ENCODE measurements at regions not wholly inside any gene's neighbourhood (a gene's known extent, or its start where the extent isn't known, plus 50 kb on each side); places are given as distances from the start of the nearest gene placed in this dataset.
A peak's percentile ranks its signal among the peaks of the same experiment; 100 is the strongest.

- no peak overlapping the region for H3K4me3 ChIP-seq (ENCODE audit: low read depth in 1 of 3, low read length in 3 of 3)
- 95% methylated on average over 6 of the region's 6 CpGs for WGBS
- H3K27ac ChIP-seq (ENCODE audit: low read depth in 1 of 2, low read length in 2 of 2), result no peak overlapping the region
- H3K36me3 ChIP-seq (ENCODE audit: control insufficient read depth in 4 of 4, insufficient read depth in 3 of 4, low read depth in 1 of 4, low read length in 3 of 4), result no peaks in the 10 kb centered on the region
- no peak overlapping the region for H3K9ac ChIP-seq (ENCODE audit: low read depth in 1 of 2, low read length in 2 of 2)
- DNase-seq (ENCODE audit: low spot score), result no peak
- TF ChIP-seq RXRA (IDR thresholded peaks at IDR 0.05) (no peak), TAF1 (conservative IDR thresholded peaks at IDR 0.05) (no peak), CTCF (IDR thresholded peaks at IDR 0.05; ENCODE audit: low read depth, low read length, missing input control) (no peak), EGR1 (IDR thresholded peaks at IDR 0.05; ENCODE audit: low read depth in 2 of 2) (no peak), FOXA2 (IDR thresholded peaks at IDR 0.05) (no peak), ATF3 (IDR thresholded peaks at IDR 0.05) (no peak), GABPA (IDR thresholded peaks at IDR 0.05 in 1 of 2, conservative IDR thresholded peaks at IDR 0.05 in 1 of 2) (no peak), RAD21 (IDR thresholded peaks at IDR 0.05) (no peak)
- no peaks in the 10 kb centered on the region for H3K27me3 ChIP-seq (ENCODE audit: control insufficient read depth in 4 of 4, insufficient read depth in 4 of 4, low read length in 3 of 4)
- peaks cover 0 to 11% (median 3%) of the 10 kb centered on the region in 4 donors for H3K4me1 ChIP-seq (ENCODE audit: control insufficient read depth in 4 of 4, insufficient read depth in 4 of 4, low read length in 3 of 4)
- no peaks in the 10 kb centered on the region for H3K9me3 ChIP-seq (ENCODE audit: control insufficient read depth in 4 of 4, low read length in 3 of 4)
Observed at GRCh38 chr13:90307136-90307535, 1040.4 kb upstream of the MIR17HG start.

GRCh38 chr13:90308249-90308648 is 1039.2 kb upstream of the MIR17HG start:
- no peak for DNase-seq (ENCODE audit: low spot score)
- TF ChIP-seq FOXA2 (IDR thresholded peaks at IDR 0.05), result peak; percentile 3
- no peak for TF ChIP-seq CTCF (IDR thresholded peaks at IDR 0.05; ENCODE audit: low read depth, low read length, missing input control)
- TF ChIP-seq NR2F2 (IDR thresholded peaks at IDR 0.05), result peak; percentile 68
- TF ChIP-seq RXRA (IDR thresholded peaks at IDR 0.05), result peak; percentile 11 to 19
- TF ChIP-seq REST (IDR thresholded peaks at IDR 0.05), result no peak
- peak; percentile 45 to 52 for TF ChIP-seq HNF4A (conservative IDR thresholded peaks at IDR 0.05)
- TF ChIP-seq YY1 (IDR thresholded peaks at IDR 0.05), result peak; percentile 41

More at GRCh38 chr13:90308249-90308648, 1039.2 kb upstream of the MIR17HG start:
- Histone ChIP-seq H3K9me3 (ENCODE audit: control insufficient read depth in 4 of 4, low read length in 3 of 4) (no peaks in the 10 kb centered on the region), H3K4me3 (ENCODE audit: low read depth in 1 of 3, low read length in 3 of 3) (no peak overlapping the region), H3K4me1 (ENCODE audit: control insufficient read depth in 4 of 4, insufficient read depth in 4 of 4, low read length in 3 of 4) (peaks cover 0 to 11% (median 3%) of the 10 kb centered on the region in 4 donors), H3K36me3 (ENCODE audit: control insufficient read depth in 4 of 4, insufficient read depth in 3 of 4, low read depth in 1 of 4, low read length in 3 of 4) (no peaks in the 10 kb centered on the region), H3K9ac (ENCODE audit: low read depth in 1 of 2, low read length in 2 of 2) (no peak overlapping the region), H3K27ac (ENCODE audit: low read depth in 1 of 2, low read length in 2 of 2) (no peak overlapping the region), H3K27me3 (ENCODE audit: control insufficient read depth in 4 of 4, insufficient read depth in 4 of 4, low read length in 3 of 4) (no peaks in the 10 kb centered on the region)

Data from liver (tissue), 8 donors.